HG03025 (cell line): ENCODE measurements at regions not wholly inside any gene's neighbourhood (a gene's known extent, or its start where the extent isn't known, plus 50 kb on each side); places are given as distances from the start of the nearest gene placed in this dataset.

Source experiments
- ATAC-seq: cut with Tn5 transposase; IDR thresholded peaks from one replicate; pipeline ENCODE4 v1.9.1; 2021; ENCODE audit warnings: mild to moderate bottlenecking, moderate library complexity; ENCODE audit not compliant: unreplicated experiment, low FRiP score

DNA sequence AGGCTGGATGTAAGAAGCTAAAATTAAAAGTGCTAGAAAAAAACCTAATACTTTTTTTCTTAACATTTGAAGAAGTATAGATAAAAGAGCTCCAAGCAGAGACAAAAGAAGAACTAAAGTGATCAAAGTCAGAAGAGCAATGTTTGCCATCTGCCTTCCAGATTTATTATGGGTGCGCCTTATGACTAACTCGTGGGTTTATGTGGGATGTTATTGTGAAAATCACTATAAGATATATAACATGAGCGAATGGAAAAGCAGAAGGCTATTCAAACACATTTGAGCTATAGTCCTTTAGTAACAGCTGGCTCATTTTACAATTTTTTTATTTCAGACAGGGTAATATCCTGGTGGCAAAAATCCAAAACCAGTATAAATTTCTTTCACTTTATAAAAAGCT, 1040.7 kb downstream of the RAPGEF2 start:
- no peak for ATAC-seq

DNA sequence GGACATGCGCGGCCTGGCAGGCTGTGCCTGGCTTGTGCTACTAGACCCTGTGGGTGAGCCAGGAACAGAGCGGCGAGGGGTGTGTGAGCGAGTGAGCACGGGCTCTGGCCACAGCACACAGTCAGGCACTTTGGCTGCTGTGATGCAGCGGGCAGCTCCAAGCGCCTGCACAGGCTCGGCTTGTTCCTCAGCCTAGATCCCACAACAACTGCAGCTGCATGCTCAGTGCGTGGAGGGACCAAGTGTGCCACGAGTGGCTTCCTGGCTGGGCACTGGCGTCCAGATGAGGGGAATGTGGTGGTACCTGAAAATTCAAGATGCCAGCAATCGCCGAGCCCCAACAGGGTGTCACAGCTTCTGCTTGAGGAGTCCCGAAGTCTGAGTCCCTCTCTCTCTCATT, 1056.6 kb downstream of the RAPGEF2 start:
- no peak for ATAC-seq

DNA sequence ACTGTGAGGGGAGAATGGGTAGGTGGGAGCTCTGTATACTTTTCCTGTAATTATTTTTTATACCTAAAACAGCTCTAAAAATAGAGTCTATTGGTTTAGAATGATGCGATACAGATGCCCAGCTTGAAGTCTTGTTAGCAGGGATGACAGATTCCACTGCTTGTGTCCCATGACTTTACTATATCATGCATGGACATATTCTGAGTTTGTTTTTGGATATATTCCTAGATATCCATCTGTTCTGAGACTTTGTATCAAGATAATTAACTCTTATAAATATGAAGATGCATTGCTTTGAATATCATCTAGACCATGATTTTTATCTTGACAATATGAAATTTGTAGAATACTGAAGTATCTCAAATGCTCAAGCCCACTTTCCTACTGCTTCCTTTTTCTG, 1058.1 kb downstream of the RAPGEF2 start:
- no peak for ATAC-seq

DNA sequence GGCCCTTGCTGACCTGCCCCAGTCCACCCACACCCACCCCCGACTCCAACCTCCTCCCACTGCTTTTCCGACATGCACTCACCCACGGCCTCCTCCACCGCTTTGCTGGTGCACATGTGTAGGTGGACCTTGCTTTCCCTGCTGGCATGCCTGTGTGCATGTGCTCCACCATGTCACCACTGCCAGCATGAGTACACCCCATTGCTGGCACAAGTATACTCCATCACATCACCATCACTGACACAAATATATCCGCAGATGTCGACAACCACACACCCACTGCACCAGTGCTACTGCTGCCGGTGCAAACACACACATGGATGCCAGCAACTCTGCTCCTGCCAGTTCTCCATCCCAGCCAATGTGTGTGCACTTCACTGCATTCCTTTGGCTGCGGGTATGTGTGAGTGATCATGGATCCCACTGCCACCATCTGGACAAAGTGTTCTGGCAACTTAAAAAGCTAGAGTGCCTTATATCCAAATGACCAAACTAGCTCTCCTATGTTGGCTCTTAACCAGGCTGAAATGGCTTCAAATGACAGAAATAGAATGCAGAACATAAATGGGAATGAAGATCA, 1072.3 kb downstream of the RAPGEF2 start:
- ATAC-seq: no peak

DNA sequence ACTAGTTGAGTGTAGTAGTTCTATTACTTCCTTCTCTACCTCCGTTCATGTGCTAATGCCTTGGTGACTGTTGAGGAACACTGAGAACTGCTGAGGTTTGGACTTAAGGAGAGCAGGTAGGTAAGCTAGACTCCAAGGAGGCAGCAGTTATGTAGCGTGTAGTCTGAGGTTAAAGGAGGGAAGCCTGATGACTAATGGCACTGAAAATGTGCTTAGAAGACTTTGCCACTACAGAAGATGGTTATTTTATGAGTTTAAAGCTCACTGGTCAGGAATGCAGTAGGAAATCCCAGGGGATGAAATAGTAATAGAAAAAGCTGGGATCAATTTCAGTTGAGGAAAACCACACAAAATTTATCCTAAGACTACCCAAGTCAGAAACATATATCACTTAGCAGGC, 1077.3 kb downstream of the RAPGEF2 start:
- no peak for ATAC-seq

DNA sequence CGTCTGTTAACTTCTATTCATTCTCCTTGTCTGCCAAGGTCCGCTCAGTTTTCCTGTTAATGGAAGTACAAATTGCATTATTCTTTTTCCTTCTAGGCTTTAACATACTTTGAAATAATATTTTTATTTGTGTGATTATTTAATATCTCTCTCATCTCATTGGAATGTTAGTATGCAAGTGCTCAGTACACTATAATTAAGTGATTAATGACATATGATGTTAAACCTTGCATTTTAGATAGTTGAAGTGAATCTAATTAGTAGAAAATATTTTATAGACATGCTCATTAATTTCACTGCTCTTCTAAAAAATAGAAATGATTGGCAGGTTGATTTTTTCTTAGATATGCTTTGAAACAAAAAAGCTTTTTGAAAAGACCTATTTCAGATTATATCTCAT, 1079.8 kb downstream of the RAPGEF2 start:
- no peak for ATAC-seq

DNA sequence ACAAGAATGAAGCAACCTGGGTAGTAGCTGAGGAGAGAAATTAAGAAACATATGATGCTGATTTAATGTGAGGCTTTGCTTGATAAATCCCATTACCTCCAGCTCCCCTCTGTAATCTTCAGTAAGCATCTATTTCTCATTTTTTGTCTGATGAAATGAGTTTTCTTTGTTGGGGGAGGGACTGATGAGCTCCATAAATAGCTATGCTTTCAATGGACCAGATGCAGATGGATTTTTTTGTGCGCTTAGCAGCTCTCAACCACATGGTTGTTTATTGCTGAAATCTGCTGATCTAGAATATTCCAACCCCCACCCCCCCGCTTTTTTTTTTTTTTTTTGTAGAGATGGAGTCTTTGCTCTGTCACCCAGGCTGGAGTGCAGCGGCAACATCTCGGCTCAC, 1082.0 kb downstream of the RAPGEF2 start:
- no peak for ATAC-seq

DNA sequence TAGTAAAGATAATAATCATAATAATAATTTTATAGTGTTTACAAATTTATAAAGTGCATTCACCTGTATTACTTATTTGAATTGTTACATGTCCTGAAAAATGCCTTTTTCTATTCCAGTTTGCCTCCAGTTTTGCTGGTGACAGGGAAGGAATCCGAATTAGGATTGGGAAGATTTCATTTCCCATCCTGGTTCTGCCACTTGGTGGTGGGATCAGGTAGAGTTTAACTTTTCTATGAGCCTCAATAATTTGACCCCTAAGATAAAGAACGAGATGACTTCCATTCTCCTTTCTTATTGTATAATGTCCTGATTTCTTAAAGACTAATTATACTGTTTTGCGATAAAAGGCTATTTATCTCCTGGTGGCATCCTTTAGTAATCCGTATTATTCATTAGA, 1090.9 kb downstream of the RAPGEF2 start:
- no peak for ATAC-seq

DNA sequence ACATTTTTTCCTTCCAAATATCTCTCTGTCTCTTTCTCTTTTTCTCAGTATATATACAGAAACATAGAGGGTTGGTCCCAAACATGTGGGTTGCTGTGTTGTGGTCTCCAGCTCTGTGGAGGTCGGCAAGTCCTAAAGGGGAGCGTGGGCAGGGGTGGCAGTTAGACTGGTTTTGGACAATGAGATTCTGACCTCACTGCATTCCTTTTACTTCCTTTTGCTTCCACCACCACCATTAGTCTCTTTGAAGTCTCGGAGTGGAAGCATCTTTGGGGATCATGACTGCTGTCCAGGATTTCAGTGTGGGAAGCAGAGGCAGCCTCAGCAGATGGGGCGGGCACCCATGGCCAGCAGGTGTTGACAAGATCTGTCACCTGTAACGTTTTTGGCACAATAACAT, 1091.8 kb downstream of the RAPGEF2 start:
- ATAC-seq: no peak

DNA sequence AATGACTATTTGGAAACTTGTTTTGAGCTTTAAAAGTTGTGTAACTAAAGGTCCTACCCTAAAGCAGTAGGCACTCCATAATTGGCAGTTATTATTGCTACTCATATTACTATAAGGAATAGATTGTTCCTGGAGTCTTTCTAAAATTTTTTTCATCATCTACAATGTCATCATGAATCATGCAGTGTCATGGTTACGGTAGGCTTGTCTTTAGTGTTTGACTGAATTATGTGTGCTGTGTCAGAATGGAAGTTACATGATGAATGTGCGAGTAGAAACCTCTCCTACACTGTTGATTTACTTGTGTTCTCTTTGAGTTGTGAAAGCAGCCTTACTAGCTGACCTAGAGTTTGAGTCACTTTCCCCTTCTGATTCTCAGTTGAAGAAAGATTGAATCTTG, 1099.9 kb downstream of the RAPGEF2 start:
- ATAC-seq: no peak

DNA sequence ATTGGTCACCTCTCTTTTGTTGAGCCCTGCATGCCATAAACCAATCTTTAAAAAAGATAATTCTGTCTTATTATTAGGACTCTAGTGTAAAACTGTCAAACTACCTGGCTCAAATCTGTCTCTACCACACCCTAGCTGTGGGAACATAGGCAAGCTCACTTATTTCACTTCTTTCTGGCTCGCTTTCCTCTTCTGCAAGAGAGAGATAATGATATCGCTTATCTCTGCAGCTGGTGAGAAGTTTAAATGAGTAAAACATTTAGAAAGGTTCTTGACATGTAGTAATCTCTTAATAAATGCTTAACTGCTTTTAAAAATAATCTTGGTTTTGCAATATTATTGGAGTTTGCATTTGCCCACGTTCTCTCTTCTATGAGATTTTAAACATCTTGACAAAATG, 1109.2 kb downstream of the RAPGEF2 start:
- ATAC-seq: no peak

DNA sequence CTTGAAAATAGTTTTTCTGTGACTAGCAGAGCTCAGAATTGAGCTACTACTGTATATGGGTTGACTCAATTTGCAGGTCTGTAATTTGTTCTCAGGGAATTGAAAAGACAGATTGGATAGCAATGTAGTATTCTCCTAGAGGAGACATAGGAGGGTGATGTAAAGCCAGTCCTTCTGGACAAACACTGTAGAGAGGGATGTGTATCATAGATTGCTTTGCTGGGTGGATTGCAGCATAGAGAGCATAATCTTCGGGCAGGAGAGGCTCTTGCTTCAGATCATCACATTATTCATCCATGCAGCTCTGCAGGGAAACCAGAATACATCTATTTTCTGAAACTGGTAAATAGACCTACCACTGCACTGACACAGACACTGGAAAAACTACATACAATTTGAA, 1110.5 kb downstream of the RAPGEF2 start:
- no peak for ATAC-seq

DNA sequence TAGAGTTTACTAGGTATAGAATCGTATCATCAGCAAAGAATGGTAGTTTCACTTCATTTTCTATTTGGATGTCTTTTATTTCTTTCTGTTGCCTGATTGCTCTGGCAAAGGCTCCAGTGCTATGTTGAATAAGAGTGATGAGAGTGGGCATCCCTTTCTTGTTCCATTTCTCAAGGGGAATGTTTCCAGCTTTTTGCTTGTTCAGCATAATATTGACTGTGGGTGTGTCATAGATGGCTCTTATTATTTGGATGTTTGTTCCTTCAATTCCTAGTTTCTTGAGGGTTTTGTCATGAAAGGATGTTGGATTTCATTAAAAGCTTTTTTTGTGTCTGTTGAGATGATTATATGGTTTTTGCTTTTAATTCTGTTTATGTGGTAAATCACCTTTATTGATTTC, 1114.5 kb downstream of the RAPGEF2 start:
- ATAC-seq: no peak

DNA sequence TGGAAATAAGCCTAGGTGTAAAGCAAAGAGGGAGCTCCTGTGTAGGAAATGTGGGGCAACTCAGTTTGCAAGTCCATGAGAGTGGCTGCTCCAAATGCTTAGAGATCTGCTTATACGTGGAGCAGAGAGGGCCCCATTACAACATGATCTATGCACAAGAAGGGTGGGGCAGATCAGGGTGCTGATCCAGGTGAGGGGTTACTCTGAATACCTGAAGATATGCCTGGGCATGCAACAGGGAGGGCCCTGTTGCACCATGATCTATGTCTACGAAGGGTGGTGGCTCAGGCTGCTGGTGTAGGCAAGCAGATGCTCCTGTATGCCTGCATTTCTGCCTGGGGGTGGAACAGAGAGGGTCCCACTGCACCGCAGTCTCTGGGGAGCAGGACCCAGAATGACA, 1121.2 kb downstream of the RAPGEF2 start:
- no peak for ATAC-seq

DNA sequence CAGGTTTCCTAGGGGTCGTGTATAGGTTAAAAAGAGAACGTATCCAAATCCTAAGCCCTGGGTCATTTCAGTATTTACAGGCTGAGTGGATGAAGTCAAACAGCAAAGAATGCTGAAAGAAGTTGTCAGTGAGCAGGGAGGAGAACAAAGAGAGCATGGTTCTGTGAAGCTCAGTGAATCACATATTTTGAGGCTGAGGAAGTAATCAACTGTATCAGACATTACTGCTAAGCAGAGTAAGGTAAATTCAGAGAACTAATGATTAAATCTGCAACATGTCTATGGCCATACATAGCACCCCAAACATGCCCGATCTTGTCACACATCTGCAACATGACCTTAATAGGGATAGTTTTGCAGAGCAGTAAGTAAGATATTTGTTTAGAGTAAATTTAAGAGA, 1130.3 kb downstream of the RAPGEF2 start:
- no peak for ATAC-seq

DNA sequence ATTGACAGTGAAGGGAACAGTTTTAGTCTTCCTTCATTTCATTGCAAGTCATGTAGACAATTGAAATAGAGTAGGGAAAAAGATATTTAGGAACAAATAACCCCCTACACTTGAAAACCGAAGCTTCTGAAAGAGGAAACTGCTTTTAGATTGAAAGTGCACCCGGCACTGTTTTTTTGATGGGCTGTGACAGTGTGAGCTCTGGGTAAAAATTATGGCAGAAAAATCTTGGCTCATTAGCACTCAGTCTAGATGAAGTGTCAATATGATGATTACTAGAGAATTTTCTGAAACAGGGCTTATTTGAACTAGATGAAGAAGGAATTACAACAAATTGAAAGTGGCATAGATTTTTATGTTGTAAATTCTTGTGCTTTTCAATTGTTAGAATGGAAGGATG, 1132.4 kb downstream of the RAPGEF2 start:
- ATAC-seq: no peak

DNA sequence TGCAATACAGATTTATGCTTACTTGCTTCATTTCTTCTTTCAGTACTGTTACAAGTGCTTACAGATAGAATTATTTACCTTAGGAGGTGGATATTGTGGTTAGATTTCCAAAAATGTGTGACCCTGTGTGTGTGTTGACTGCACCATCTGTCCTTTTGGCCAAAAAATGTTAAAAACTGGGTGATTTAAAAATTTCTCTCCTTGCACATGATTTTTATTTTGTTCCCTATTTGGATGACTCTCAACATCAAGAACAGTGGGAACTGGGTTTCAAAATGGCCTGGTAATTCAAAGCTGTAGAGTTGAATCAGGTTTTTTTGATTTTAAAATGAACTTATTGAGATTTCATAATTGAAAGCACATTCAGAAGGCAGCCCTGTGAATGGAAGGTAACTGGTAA, 1132.9 kb downstream of the RAPGEF2 start:
- ATAC-seq: no peak

DNA sequence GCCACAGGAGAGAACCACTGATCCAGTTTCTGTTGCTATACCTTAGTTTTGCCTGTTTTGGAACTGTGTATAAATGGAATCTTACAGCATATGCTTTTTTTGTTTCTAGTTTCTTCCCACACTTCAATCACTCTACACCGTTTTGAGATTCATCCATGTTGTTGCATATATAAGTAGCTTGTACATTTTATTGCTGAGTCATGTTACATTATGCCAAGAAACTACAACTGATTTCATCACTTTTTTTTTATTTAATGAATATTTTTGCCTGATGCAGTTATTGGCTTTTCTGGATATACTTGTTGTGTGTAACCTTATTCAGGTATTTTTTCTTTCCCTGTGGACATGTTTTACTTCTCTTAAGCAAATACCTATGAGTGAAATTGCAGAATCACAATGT, 1135.9 kb downstream of the RAPGEF2 start:
- no peak for ATAC-seq

DNA sequence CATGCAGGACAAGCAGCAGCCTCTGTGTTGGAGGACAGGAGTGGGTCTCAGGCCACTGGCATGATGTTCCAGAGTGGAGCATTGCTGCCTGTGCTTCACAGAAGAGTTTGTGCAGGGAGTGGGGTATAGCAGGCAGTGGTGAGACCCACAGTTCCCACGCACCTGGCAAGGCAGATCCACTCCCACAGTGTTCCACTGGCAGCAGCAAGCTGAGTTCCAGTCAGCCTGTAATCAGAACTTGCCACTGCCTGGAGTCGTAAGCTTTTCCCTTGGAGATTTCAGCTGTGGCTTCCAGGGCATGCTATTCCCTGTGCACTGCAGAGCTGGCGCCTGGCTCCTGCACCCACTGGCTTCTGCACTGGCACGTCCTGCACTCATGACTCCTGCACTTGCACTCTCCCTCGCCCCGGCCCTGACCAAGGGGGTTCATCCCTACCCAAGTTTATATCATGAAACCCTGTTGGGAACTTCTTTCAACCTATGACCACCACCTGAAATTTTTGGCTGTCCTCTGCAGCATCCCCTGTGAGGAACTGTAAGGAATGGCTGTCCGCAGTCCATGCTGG, 1144.3 kb downstream of the RAPGEF2 start:
- no peak for ATAC-seq

DNA sequence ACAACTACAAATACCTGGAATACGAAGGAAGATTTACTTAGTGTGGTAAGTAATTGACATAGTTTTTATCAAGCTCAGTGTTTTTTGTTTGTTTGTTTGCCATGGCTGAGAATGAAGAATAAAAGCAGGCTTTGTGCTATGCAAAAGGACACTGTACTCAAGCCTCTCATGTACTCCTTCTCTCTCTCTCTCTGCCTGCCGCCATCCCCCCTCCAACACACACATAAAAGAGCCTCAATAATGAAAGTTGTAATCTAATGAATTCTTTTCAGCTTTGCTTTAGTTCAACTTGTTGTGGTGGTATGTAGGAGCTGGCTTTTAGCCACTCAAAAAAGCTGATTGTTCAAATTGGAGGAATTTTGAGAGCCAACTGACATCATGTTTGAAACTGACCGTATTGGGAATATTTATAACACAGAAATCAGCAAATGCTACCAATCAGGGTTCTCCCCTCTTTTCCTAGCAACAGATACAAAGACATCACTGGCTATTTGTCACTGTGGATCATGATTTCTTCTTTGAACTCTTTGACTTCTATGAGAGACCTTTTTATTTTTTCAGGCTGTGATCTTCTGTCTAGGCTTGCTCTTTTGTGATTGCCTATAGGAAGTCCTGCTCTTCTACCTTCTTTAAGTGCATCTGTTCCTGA, 1148.8 kb downstream of the RAPGEF2 start:
- ATAC-seq: no peak

DNA sequence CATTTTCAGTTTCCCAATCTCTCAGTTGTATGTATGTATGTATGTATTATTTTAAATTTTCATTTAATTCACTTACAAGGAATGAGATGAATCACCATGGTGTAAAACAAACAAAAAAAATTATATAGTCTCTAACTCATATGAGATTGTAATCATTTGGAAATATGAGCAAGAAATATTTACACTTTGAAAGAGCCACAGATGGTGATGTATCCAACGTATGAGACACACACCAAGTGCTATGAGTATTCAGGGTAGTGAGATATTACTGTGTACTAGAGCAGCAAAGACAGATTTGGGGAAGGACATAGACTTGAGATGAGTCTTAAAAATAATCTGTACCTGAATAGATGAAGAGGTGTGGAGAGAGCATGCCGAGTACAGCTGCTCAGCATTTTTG, 1154.4 kb downstream of the RAPGEF2 start:
- ATAC-seq: no peak

DNA sequence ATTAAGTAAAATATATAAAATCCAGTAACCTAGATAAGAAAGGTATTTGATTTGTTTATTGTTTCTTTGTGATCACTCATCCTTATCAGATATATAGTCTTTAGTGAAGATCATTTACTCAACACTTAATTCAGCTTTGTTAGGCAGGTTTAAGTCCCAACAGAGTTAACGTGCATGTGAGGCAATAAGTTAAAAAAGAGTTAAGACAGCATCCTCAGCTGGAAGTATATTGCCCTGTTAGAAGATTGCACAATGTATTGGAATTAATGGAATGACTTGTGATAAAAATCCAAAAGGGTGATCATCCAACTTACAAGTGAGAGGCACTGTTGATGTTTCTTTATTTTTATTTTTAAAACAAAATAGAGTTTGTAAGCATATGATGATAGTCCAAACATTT, 1162.1 kb downstream of the RAPGEF2 start:
- no peak for ATAC-seq
